ENCODE measurements at regions not wholly inside any gene's neighbourhood (a gene's known extent, or its start where the extent isn't known, plus 50 kb on each side); places are given as distances from the start of the nearest gene placed in this dataset.
A peak's percentile ranks its signal among the peaks of the same experiment; 100 is the strongest.

GRCh38 chr1:214939180-214939579, 143.4 kb upstream of the KCNK2 start:
- ChIA-PET CTCF (no interaction called here), POLR2A (no interaction called here)
- no peak overlapping the region for H3K27ac Mint-ChIP-seq
- H3K36me3 Mint-ChIP-seq (ENCODE audit: low read depth), result no peaks in the 10 kb centered on the region
- intact Hi-C loops (cut with micrococcal nuclease), result no loop called here
- H3K4me3 Mint-ChIP-seq, result no peak overlapping the region
- H3K27me3 Mint-ChIP-seq, result no peaks in the 10 kb centered on the region
- H3K4me1 Mint-ChIP-seq (ENCODE audit: low read depth), result peaks cover 3% of the 10 kb centered on the region
- ATAC-seq, result no peak
- H3K9me3 Mint-ChIP-seq, result no peaks in the 10 kb centered on the region
- no peak for TF ChIP-seq CTCF (IDR thresholded peaks at IDR 0.05)
- no peak for DNase-seq

GRCh38 chr1:214941061-214941460, 141.5 kb upstream of the KCNK2 start:
- peaks cover 3% of the 10 kb centered on the region for H3K4me1 Mint-ChIP-seq (ENCODE audit: low read depth)
- CTCF ChIA-PET, result interaction anchor here (0.9 kb wide), 1 partner anchor 9 kb away, joined by 3 read pairs; no protein-coding TSS in a partner anchor
- no peak for TF ChIP-seq CTCF (IDR thresholded peaks at IDR 0.05)
- H3K9me3 Mint-ChIP-seq, result no peaks in the 10 kb centered on the region
- H3K27me3 Mint-ChIP-seq, result no peaks in the 10 kb centered on the region
- no peak for DNase-seq
- no peaks in the 10 kb centered on the region for H3K36me3 Mint-ChIP-seq (ENCODE audit: low read depth)
- intact Hi-C loops (cut with micrococcal nuclease), result no loop called here
- ATAC-seq, result peak; percentile 30
- no peak overlapping the region for H3K27ac Mint-ChIP-seq
- H3K4me3 Mint-ChIP-seq, result no peak overlapping the region
- POLR2A ChIA-PET, result no interaction called here

GRCh38 chr1:214943054-214943453, 139.5 kb upstream of the KCNK2 start:
- H3K4me3 Mint-ChIP-seq, result no peak overlapping the region
- POLR2A ChIA-PET, result no interaction called here
- H3K4me1 Mint-ChIP-seq (ENCODE audit: low read depth), result peaks cover 3% of the 10 kb centered on the region
- H3K27me3 Mint-ChIP-seq, result no peaks in the 10 kb centered on the region
- ATAC-seq (no peak), DNase-seq (no peak)
- intact Hi-C loops (cut with micrococcal nuclease), result no loop called here
- CTCF ChIA-PET, result no interaction called here
- no peak overlapping the region for H3K27ac Mint-ChIP-seq
- no peaks in the 10 kb centered on the region for H3K36me3 Mint-ChIP-seq (ENCODE audit: low read depth)
- no peaks in the 10 kb centered on the region for H3K9me3 Mint-ChIP-seq
- no peak for TF ChIP-seq CTCF (IDR thresholded peaks at IDR 0.05)

GRCh38 chr1:214946615-214947014, 135.9 kb upstream of the KCNK2 start:
- no peak for TF ChIP-seq CTCF (IDR thresholded peaks at IDR 0.05)
- H3K4me1 Mint-ChIP-seq (ENCODE audit: low read depth), result no peaks in the 10 kb centered on the region
- ATAC-seq (no peak), DNase-seq (no peak)
- H3K9me3 Mint-ChIP-seq, result no peaks in the 10 kb centered on the region
- no peak overlapping the region for H3K27ac Mint-ChIP-seq
- peaks cover 2% of the 10 kb centered on the region for H3K27me3 Mint-ChIP-seq
- ChIA-PET POLR2A (interaction anchor here (0.6 kb wide), 1 partner anchor 186 kb away, joined by 3 read pairs; no protein-coding TSS in a partner anchor), CTCF (no interaction called here)
- no peaks in the 10 kb centered on the region for H3K36me3 Mint-ChIP-seq (ENCODE audit: low read depth)
- no peak overlapping the region for H3K4me3 Mint-ChIP-seq
- intact Hi-C loops (cut with micrococcal nuclease), result no loop called here

GRCh38 chr1:214952648-214953047, 129.9 kb upstream of the KCNK2 start:
- DNase-seq (no peak), ATAC-seq (no peak)
- Mint-ChIP-seq H3K9me3 (no peaks in the 10 kb centered on the region), H3K4me1 (ENCODE audit: low read depth) (no peaks in the 10 kb centered on the region), H3K4me3 (no peak overlapping the region), H3K27me3 (peaks cover 8% of the 10 kb centered on the region), H3K27ac (no peak overlapping the region), H3K36me3 (ENCODE audit: low read depth) (no peaks in the 10 kb centered on the region)
- CTCF ChIA-PET, result no interaction called here
- TF ChIP-seq CTCF (IDR thresholded peaks at IDR 0.05), result no peak
- POLR2A ChIA-PET, result no interaction called here
- intact Hi-C loops (cut with micrococcal nuclease), result no loop called here
